H9 (cell line): ENCODE measurements at regions not wholly inside any gene's neighbourhood (a gene's known extent, or its start where the extent isn't known, plus 50 kb on each side); places are given as distances from the start of the nearest gene placed in this dataset.

ENCODE experiments used
- DNase-seq: peaks from one replicate; pipeline ENCODE4 v3.0.0-alpha.2; 2017
- H2AFZ ChIP-seq: one replicate; pipeline ENCODE4 v1.6.1; 2013; ENCODE audit warnings: mild to moderate bottlenecking, low read length, control low read depth, moderate library complexity
- H2AK5ac ChIP-seq: 2 replicates; pipeline ENCODE4 v1.6.1; 2013; ENCODE audit warnings: low read length, control low read depth, mixed read lengths; ENCODE audit not compliant: insufficient read length
- H2BK120ac ChIP-seq: one replicate; pipeline ENCODE4 v1.6.1; 2013; ENCODE audit warnings: low read depth, mild to moderate bottlenecking, low read length, control low read depth, inconsistent platforms; ENCODE audit not compliant: poor library complexity, severe bottlenecking
- H2BK12ac ChIP-seq: 2 replicates; pipeline ENCODE4 v1.6.1; 2013; ENCODE audit warnings: low read length, control low read depth, mixed read lengths, low read depth; ENCODE audit not compliant: insufficient read length
- H2BK15ac ChIP-seq: 2 replicates; pipeline ENCODE4 v1.6.1; 2013; ENCODE audit warnings: low read depth, low read length, control low read depth
- H2BK20ac ChIP-seq: one replicate; pipeline ENCODE4 v1.6.1; 2013; ENCODE audit warnings: low read depth, mild to moderate bottlenecking, low read length, control low read depth, inconsistent platforms; ENCODE audit not compliant: poor library complexity, severe bottlenecking
- H2BK5ac ChIP-seq: 2 replicates; pipeline ENCODE4 v1.6.1; 2013; ENCODE audit warnings: low read length, control low read depth, mixed read lengths; ENCODE audit not compliant: insufficient read length
- H3K14ac ChIP-seq: 2 replicates; pipeline ENCODE4 v1.6.1; 2013; ENCODE audit warnings: low read length, control low read depth; ENCODE audit not compliant: insufficient read depth
- H3K18ac ChIP-seq: 2 replicates; pipeline ENCODE4 v1.6.1; 2013; ENCODE audit warnings: low read depth, mild to moderate bottlenecking, mixed read lengths, low read length, control low read depth; ENCODE audit not compliant: insufficient read length
- H3K23ac ChIP-seq: 2 replicates; pipeline ENCODE4 v1.6.1; 2013; ENCODE audit warnings: low read length, control low read depth, mixed read lengths, low read depth; ENCODE audit not compliant: insufficient read length
- H3K23me2 ChIP-seq: 2 replicates; pipeline ENCODE4 v1.6.1; 2013; ENCODE audit warnings: low read depth, mild to moderate bottlenecking, mixed read lengths, low read length, control low read depth; ENCODE audit not compliant: insufficient read length, poor library complexity, severe bottlenecking
- H3K27ac ChIP-seq: 2 replicates; pipeline ENCODE4 v1.5.1; 2013; ENCODE audit warnings: low read length, control low read depth, mixed read lengths, low read depth; ENCODE audit not compliant: insufficient read length
- H3K27me3 ChIP-seq: 2 replicates; pipeline ENCODE4 v1.6.1; 2013; ENCODE audit warnings: low read length, control low read depth, inconsistent platforms; ENCODE audit not compliant: insufficient read depth
- H3K4ac ChIP-seq: 2 replicates; pipeline ENCODE4 v1.6.1; 2013; ENCODE audit warnings: low read depth, mild to moderate bottlenecking, control low read depth, inconsistent platforms, low read length, moderate library complexity
- H3K4me1 ChIP-seq: 2 replicates; pipeline ENCODE4 v1.6.1; 2013; ENCODE audit warnings: low read length, control low read depth, inconsistent platforms; ENCODE audit not compliant: insufficient read depth
- H3K4me2 ChIP-seq: 2 replicates; pipeline ENCODE4 v1.6.1; 2013; ENCODE audit warnings: low read length, control low read depth, mixed read lengths; ENCODE audit not compliant: insufficient read length, insufficient read depth
- H3K56ac ChIP-seq: 2 replicates; pipeline ENCODE4 v1.6.1; 2013; ENCODE audit warnings: low read depth, mild to moderate bottlenecking, mixed read lengths, low read length, control low read depth; ENCODE audit not compliant: insufficient read length
- H3K79me1 ChIP-seq: 2 replicates; pipeline ENCODE4 v1.6.1; 2013; ENCODE audit warnings: low read depth, mild to moderate bottlenecking, moderate library complexity, low read length, control low read depth, inconsistent platforms; ENCODE audit not compliant: insufficient read depth, poor library complexity, severe bottlenecking
- H3K79me2 ChIP-seq: 2 replicates; pipeline ENCODE4 v1.6.1; 2013; ENCODE audit warnings: low read length, control low read depth, inconsistent platforms; ENCODE audit not compliant: insufficient read depth
- H3K9ac ChIP-seq: 2 replicates; pipeline ENCODE4 v1.6.1; 2013; ENCODE audit warnings: low read length, control low read depth, mixed read lengths; ENCODE audit not compliant: insufficient read length; ENCODE audit errors: extremely low read depth
- H3K9me3 ChIP-seq: one replicate; pipeline ENCODE4 v1.6.1; 2013; ENCODE audit warnings: low read depth, low read length, inconsistent platforms; ENCODE audit not compliant: control insufficient read depth
- H3T11ph ChIP-seq: one replicate; pipeline ENCODE4 v1.6.1; 2013; ENCODE audit warnings: mild to moderate bottlenecking, low read length, control low read depth, inconsistent platforms
- H4K20me1 ChIP-seq: one replicate; pipeline ENCODE4 v1.6.1; 2013; ENCODE audit not compliant: control insufficient read depth, insufficient read length, insufficient read depth
- H4K5ac ChIP-seq: 2 replicates; pipeline ENCODE4 v1.6.1; 2013; ENCODE audit warnings: low read depth, mild to moderate bottlenecking, mixed read lengths, low read length, control low read depth; ENCODE audit not compliant: insufficient read length
- H4K8ac ChIP-seq: replicated peaks from 2 replicates; pipeline ENCODE4 v1.6.1; 2013; ENCODE audit warnings: low read length, control low read depth, mixed read lengths, low read depth; ENCODE audit not compliant: insufficient read length
- H4K91ac ChIP-seq: 2 replicates; pipeline ENCODE4 v1.6.1; 2013; ENCODE audit warnings: low read depth, mild to moderate bottlenecking, moderate library complexity, mixed read lengths, low read length, control low read depth; ENCODE audit not compliant: insufficient read length
- H3K27ac Mint-ChIP-seq, 3 experiments: 2 replicates in 2 of 3; 3 replicates in 1 of 3; pipeline ENCODE4 v1.8.0; 2020 to 2021; ENCODE audit warnings: mixed read lengths in 3 of 3, mild to moderate bottlenecking in 1 of 3, moderate library complexity in 1 of 3
- H3K27me3 Mint-ChIP-seq: 2 replicates; pipeline ENCODE4 v1.8.0; 2021; ENCODE audit warnings: low read depth, mild to moderate bottlenecking, moderate library complexity, mixed read lengths
- H3K36me3 Mint-ChIP-seq, 3 experiments: 2 replicates in 2 of 3; 3 replicates in 1 of 3; pipeline ENCODE4 v1.8.0; 2020 to 2021; ENCODE audit warnings: low read depth in 3 of 3, mixed read lengths in 3 of 3; ENCODE audit not compliant: insufficient read depth in 1 of 3
- H3K4me1 Mint-ChIP-seq, 2 experiments: 2 replicates each; pipeline ENCODE4 v1.8.0; 2020; ENCODE audit warnings: mixed read lengths in 2 of 2
- H3K4me3 Mint-ChIP-seq, 2 experiments: 2 replicates in 1 of 2; 3 replicates in 1 of 2; pipeline ENCODE4 v1.8.0; 2020 to 2021; ENCODE audit warnings: mild to moderate bottlenecking in 2 of 2, mixed read lengths in 2 of 2, moderate library complexity in 1 of 2
- H3K9me3 Mint-ChIP-seq, 2 experiments: 2 replicates in 1 of 2; 3 replicates in 1 of 2; pipeline ENCODE4 v1.8.0; 2020; ENCODE audit warnings: mild to moderate bottlenecking in 2 of 2, mixed read lengths in 2 of 2, moderate library complexity in 1 of 2
- CTCF ChIP-seq: fragments of 200-600 bp; sonication (generic); conservative IDR thresholded peaks from 3 replicates; pipeline ENCODE4 v1.8.0; 2021; ENCODE audit warnings: antibody characterized with exemption, mild to moderate bottlenecking
- WGBS: extraction: QIAGEN DNeasy Blood & Tissue Kit; methylation state at CpG from one replicate; pipeline ENCODE4 v1.1.7; 2013; ENCODE audit warnings: missing lambda C conversion rate, low lambda C conversion rate, mixed read lengths; ENCODE audit not compliant: insufficient read length; ENCODE audit errors: extremely low coverage; 5-methylcytosine and 5-hydroxymethylcytosine counted together

- Mint-ChIP-seq H3K4me1 (no peaks in the 10 kb centered on the region), H3K4me3 (no peak overlapping the region), H3K9me3 (no peaks in the 10 kb centered on the region), H3K27me3 (no peaks in the 10 kb centered on the region), H3K27ac (no peak overlapping the region), H3K36me3 (no peaks in the 10 kb centered on the region)
- TF ChIP-seq CTCF, result no peak
- no peak overlapping the region for H3T11ph ChIP-seq
- no peaks in the 10 kb centered on the region for H3K23me2 ChIP-seq
- H4K91ac ChIP-seq, result no peak overlapping the region
- H2BK12ac ChIP-seq, result no peak overlapping the region
- H2AFZ ChIP-seq, result no peak overlapping the region
- H3K18ac ChIP-seq, result no peak overlapping the region
- WGBS, result no CpG with 5 or more reads among the region's 4 CpGs
- no peak overlapping the region for H2BK20ac ChIP-seq
- no peak overlapping the region for H2BK120ac ChIP-seq
- no peaks in the 10 kb centered on the region for H3K9me3 ChIP-seq
- H4K5ac ChIP-seq, result no peak overlapping the region
- H3K27ac ChIP-seq, result no peak overlapping the region
- H3K79me1 ChIP-seq, result no peaks in the 10 kb centered on the region
- no peaks in the 10 kb centered on the region for H3K79me2 ChIP-seq
- no peaks in the 10 kb centered on the region for H4K20me1 ChIP-seq
- no peak overlapping the region for H3K23ac ChIP-seq
- H3K27me3 ChIP-seq, result no peaks in the 10 kb centered on the region
- H3K4me1 ChIP-seq, result no peaks in the 10 kb centered on the region
- H2BK15ac ChIP-seq, result no peak overlapping the region
- no peak overlapping the region for H2BK5ac ChIP-seq
- no peak overlapping the region for H3K56ac ChIP-seq
- H4K8ac ChIP-seq, result no peak overlapping the region
- no peak overlapping the region for H3K14ac ChIP-seq
- H3K9ac ChIP-seq, result no peak overlapping the region
- no peak overlapping the region for H3K4ac ChIP-seq
- H2AK5ac ChIP-seq, result no peak overlapping the region
- no peak overlapping the region for H3K4me2 ChIP-seq
- no peak for DNase-seq
Observed at GRCh38 chr5:58346041-58346440, 113.8 kb downstream of the PLK2 start.
